ENCODE measurements at regions not wholly inside any gene's neighbourhood (a gene's known extent, or its start where the extent isn't known, plus 50 kb on each side); places are given as distances from the start of the nearest gene placed in this dataset.

- DNase-seq (ENCODE audit: extremely low read depth in 1 of 4, low spot score in 3 of 4) (no peak), ATAC-seq (no peak), FAIRE-seq (no peak)
- Histone ChIP-seq H3K9me1 (ENCODE audit: control insufficient read depth, insufficient read depth, low read length) (no peaks in the 10 kb centered on the region), H3K27me3 (ENCODE audit: control insufficient read depth in 2 of 2, insufficient read depth in 2 of 2, low read length in 2 of 2) (no peaks in the 10 kb centered on the region), H2AFZ (ENCODE audit: low read depth, low read length) (no peak overlapping the region), H3K4me1 (replicated peaks in 1 of 2; ENCODE audit: control insufficient read depth in 2 of 2, insufficient read depth in 2 of 2, low read length in 2 of 2) (no peaks in the 10 kb centered on the region), H3K4me2 (ENCODE audit: insufficient read depth, low read length) (no peak overlapping the region), H3K79me2 (ENCODE audit: control insufficient read depth, insufficient read depth, low read length) (no peaks in the 10 kb centered on the region), H3K36me3 (ENCODE audit: control insufficient read depth, insufficient read depth, low read length) (no peaks in the 10 kb centered on the region), H3K27ac (ENCODE audit: extremely low read depth, low read depth, low read length) (no peak overlapping the region), H3K9ac (ENCODE audit: insufficient read depth in 1 of 2, low read depth in 2 of 2, low read length in 2 of 2) (no peak overlapping the region), H3K4me3 (no peak overlapping the region), H3K9me3 (replicated peaks; ENCODE audit: control insufficient read depth, insufficient read depth, low read depth, low read length) (no peaks in the 10 kb centered on the region), H4K20me1 (replicated peaks; ENCODE audit: control insufficient read depth, insufficient read depth, low read length) (no peaks in the 10 kb centered on the region)
- in situ Hi-C loops (cut with MboI): no loop called here
- BruUV-seq (replicated peaks): no TSS peak
- 0% methylated on average over 2 of the region's 2 CpGs for WGBS (ENCODE audit: insufficient coverage, low coverage, missing lambda C conversion rate)
- ChIA-PET POLR2A (no interaction called here), CTCF (ENCODE audit: low intra/inter-chr PET ratio) (no interaction called here)
- intact Hi-C loops (cut with micrococcal nuclease): no loop called here
- TF ChIP-seq RFX1 (IDR thresholded peaks at IDR 0.05): no peak
- TF ChIP-seq ZNF395 (CRISPR knock-in tag; IDR thresholded peaks at IDR 0.05): no peak
- TF ChIP-seq L3MBTL2 (IDR thresholded peaks at IDR 0.05): no peak
- no peak for TF ChIP-seq CBX3 (IDR thresholded peaks at IDR 0.05; ENCODE audit: borderline replicate concordance in 1 of 2, low read length in 2 of 2)
- TF ChIP-seq ESRRB (CRISPR knock-in tag; IDR thresholded peaks at IDR 0.05; ENCODE audit: borderline replicate concordance): no peak
- TF ChIP-seq IRF1 (CRISPR knock-in tag; IDR thresholded peaks at IDR 0.05; ENCODE audit: borderline replicate concordance): no peak
- TF ChIP-seq HINFP (tag; conservative IDR thresholded peaks at IDR 0.05; ENCODE audit: low read depth): no peak
- TF ChIP-seq SMAD3 (CRISPR knock-in tag; conservative IDR thresholded peaks at IDR 0.05): no peak
- no peak for TF ChIP-seq ZNF134 (CRISPR knock-in tag; conservative IDR thresholded peaks at IDR 0.05)
- TF ChIP-seq GMEB1 (CRISPR knock-in tag; IDR thresholded peaks at IDR 0.05): no peak
- TF ChIP-seq ZNF511 (CRISPR knock-in tag; IDR thresholded peaks at IDR 0.05): no peak
Observed at GRCh38 chr3:180135101-180135500, 98.4 kb upstream of the PEX5L start.
